Karpas-422 (cell line): ENCODE measurements at regions not wholly inside any gene's neighbourhood (a gene's known extent, or its start where the extent isn't known, plus 50 kb on each side); places are given as distances from the start of the nearest gene placed in this dataset.

ENCODE experiments used
- DNase-seq: peaks from one replicate; pipeline ENCODE4 v3.0.0-alpha.2; 2015
- H2AFZ ChIP-seq: fragments of 200-600 bp; sonication (generic); 2 replicates; pipeline ENCODE4 v1.6.1; 2014; ENCODE audit warnings: antibody characterized with exemption, low read length, mixed read lengths
- H3K27ac ChIP-seq: fragments of 200-600 bp; sonication (generic); 2 replicates; pipeline ENCODE4 v1.5.1; 2014; ENCODE audit warnings: mild to moderate bottlenecking, low read length, moderate library complexity
- H3K27me3 ChIP-seq: fragments of 200-600 bp; sonication (generic); 2 replicates; pipeline ENCODE4 v1.6.1; 2014; ENCODE audit warnings: low read length, mixed read lengths
- H3K36me3 ChIP-seq: fragments of 200-600 bp; sonication (generic); 2 replicates; pipeline ENCODE4 v1.6.1; 2014; ENCODE audit warnings: low read length, mixed read lengths; ENCODE audit not compliant: insufficient read depth
- H3K4me1 ChIP-seq: fragments of 200-600 bp; sonication (generic); 2 replicates; pipeline ENCODE4 v1.6.1; 2014; ENCODE audit warnings: mild to moderate bottlenecking, low read length, mixed read lengths
- H3K4me2 ChIP-seq: fragments of 200-600 bp; sonication (generic); 2 replicates; pipeline ENCODE4 v1.6.1; 2014; ENCODE audit warnings: low read length, low read depth, mild to moderate bottlenecking; ENCODE audit not compliant: poor library complexity, severe bottlenecking
- H3K4me3 ChIP-seq: fragments of 200-600 bp; sonication (generic); 2 replicates; pipeline ENCODE4 v1.5.1; 2014; ENCODE audit warnings: mild to moderate bottlenecking, antibody characterized with exemption, low read length, mixed read lengths
- H3K79me2 ChIP-seq: fragments of 200-600 bp; sonication (generic); 2 replicates; pipeline ENCODE4 v1.6.1; 2014; ENCODE audit warnings: mild to moderate bottlenecking, low read length, mixed read lengths
- H3K9ac ChIP-seq: fragments of 200-600 bp; sonication (generic); 2 replicates; pipeline ENCODE4 v1.6.0; 2014; ENCODE audit warnings: low read length
- H3K9me2 ChIP-seq: fragments of 200-600 bp; sonication (generic), shearing (Covaris generic); replicated peaks from 2 replicates; pipeline ENCODE4 v1.6.0; 2014; ENCODE audit warnings: mild to moderate bottlenecking, low read length, moderate library complexity; ENCODE audit not compliant: insufficient read depth
- H3K9me3 ChIP-seq: fragments of 300-700, 200-600 bp; sonication (generic); 2 replicates; pipeline ENCODE4 v1.6.1; 2014; ENCODE audit warnings: low read length, mixed read lengths
- H4K20me1 ChIP-seq: fragments of 200-600 bp; sonication (generic); 2 replicates; pipeline ENCODE4 v1.6.1; 2014; ENCODE audit warnings: mild to moderate bottlenecking, antibody characterized with exemption, low read length, low read depth; ENCODE audit not compliant: insufficient read depth

- H3K27me3 ChIP-seq = no peaks in the 10 kb centered on the region; the same call in 1 of the 2 replicates
- no peak overlapping the region for H2AFZ ChIP-seq
- H3K27ac ChIP-seq = no peak overlapping the region
- peaks cover 3% of the 10 kb centered on the region for H3K4me1 ChIP-seq
- no peak for DNase-seq
- H3K79me2 ChIP-seq = no peaks in the 10 kb centered on the region
- H4K20me1 ChIP-seq = no peaks in the 10 kb centered on the region
- no peaks in the 10 kb centered on the region for H3K36me3 ChIP-seq
- no peak overlapping the region for H3K4me2 ChIP-seq
- H3K9ac ChIP-seq = no peak overlapping the region
- no peak overlapping the region for H3K4me3 ChIP-seq
- peaks cover 5% of the 10 kb centered on the region; the same call in 1 of the 2 replicates for H3K9me3 ChIP-seq
- H3K9me2 ChIP-seq = no peaks in the 10 kb centered on the region; the same call in 1 of the 2 replicates
Measured at GRCh38 chr11:109798521-109798920, 294.7 kb upstream of the ZC3H12C start.

- DNase-seq = no peak
- Histone ChIP-seq H3K9me2 (no peaks in the 10 kb centered on the region; the same call in 1 of the 2 replicates), H3K4me1 (peaks cover 1% of the 10 kb centered on the region), H3K79me2 (no peaks in the 10 kb centered on the region), H3K4me2 (no peak overlapping the region), H4K20me1 (no peaks in the 10 kb centered on the region), H3K27me3 (no peaks in the 10 kb centered on the region; the same call in 1 of the 2 replicates), H3K9me3 (peaks cover 5% of the 10 kb centered on the region; the same call in 1 of the 2 replicates), H3K36me3 (no peaks in the 10 kb centered on the region), H2AFZ (no peak overlapping the region), H3K9ac (no peak overlapping the region), H3K27ac (no peak overlapping the region), H3K4me3 (no peak overlapping the region)
Measured at GRCh38 chr11:109799604-109800003, 293.6 kb upstream of the ZC3H12C start.

GRCh38 chr11:109804911-109805310 lies 288.3 kb upstream of the ZC3H12C start:
- Histone ChIP-seq H4K20me1 (no peaks in the 10 kb centered on the region), H3K4me1 (no peaks in the 10 kb centered on the region), H2AFZ (no peak overlapping the region), H3K9ac (no peak overlapping the region), H3K4me3 (no peak overlapping the region), H3K79me2 (no peaks in the 10 kb centered on the region), H3K4me2 (no peak overlapping the region), H3K9me3 (peaks cover 7% of the 10 kb centered on the region; the same call in 1 of the 2 replicates), H3K9me2 (no peaks in the 10 kb centered on the region; the same call in 1 of the 2 replicates), H3K27me3 (no peaks in the 10 kb centered on the region), H3K36me3 (no peaks in the 10 kb centered on the region), H3K27ac (no peak overlapping the region)
- DNase-seq = no peak

DNA sequence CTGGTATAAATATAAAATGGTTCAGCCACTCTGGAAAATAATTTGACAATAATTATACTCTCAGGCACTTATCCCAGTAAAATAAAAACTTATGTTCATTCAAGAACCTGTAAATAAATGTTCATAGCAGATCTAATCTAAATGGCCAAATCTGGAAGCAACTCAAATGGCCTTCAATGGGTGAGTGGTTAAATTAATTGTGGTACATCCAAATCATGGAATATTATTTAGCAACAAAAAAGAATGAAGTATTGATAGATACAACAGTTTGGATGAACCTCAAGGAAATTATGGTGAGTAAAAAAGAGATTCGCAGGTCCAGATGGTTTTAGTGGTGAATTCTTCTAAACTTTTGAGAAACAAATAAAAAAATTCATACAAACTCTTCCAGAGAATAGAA lies 287.0 kb upstream of the ZC3H12C start:
- H3K36me3 ChIP-seq = no peaks in the 10 kb centered on the region
- H4K20me1 ChIP-seq = no peaks in the 10 kb centered on the region
- H3K79me2 ChIP-seq = no peaks in the 10 kb centered on the region
- H2AFZ ChIP-seq = no peak overlapping the region
- H3K4me2 ChIP-seq = no peak overlapping the region
- no peak overlapping the region for H3K27ac ChIP-seq
- H3K9me2 ChIP-seq = no peaks in the 10 kb centered on the region; the same call in 1 of the 2 replicates
- no peaks in the 10 kb centered on the region for H3K4me1 ChIP-seq
- H3K9ac ChIP-seq = no peak overlapping the region
- H3K9me3 ChIP-seq = peaks cover 3% of the 10 kb centered on the region; the same call in 1 of the 2 replicates
- DNase-seq = no peak
- no peaks in the 10 kb centered on the region for H3K27me3 ChIP-seq
- no peak overlapping the region for H3K4me3 ChIP-seq

DNA sequence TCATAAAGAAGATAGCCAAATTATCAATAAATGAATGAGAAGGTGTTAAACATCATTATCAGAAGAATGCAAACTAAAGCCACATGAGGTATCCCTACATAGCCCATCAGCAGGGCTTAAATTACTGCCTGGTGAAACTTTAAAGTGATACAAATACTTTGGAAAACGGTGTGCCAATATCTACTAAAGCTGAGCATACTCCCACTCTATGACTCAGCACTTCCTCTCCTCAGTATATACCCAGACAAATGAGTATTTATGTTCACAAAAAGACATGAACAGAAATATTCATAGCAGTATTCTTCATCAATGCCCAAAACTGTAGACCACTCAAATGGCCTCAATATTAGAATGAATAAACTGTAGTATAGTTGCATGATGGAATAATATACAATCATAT lies 284.6 kb upstream of the ZC3H12C start:
- Histone ChIP-seq H3K9me3 (peaks cover 3% of the 10 kb centered on the region; the same call in 1 of the 2 replicates), H3K27ac (no peak overlapping the region), H2AFZ (no peak overlapping the region), H3K9me2 (no peaks in the 10 kb centered on the region; the same call in 1 of the 2 replicates), H3K79me2 (no peaks in the 10 kb centered on the region), H4K20me1 (no peaks in the 10 kb centered on the region), H3K4me1 (no peaks in the 10 kb centered on the region), H3K9ac (no peak overlapping the region), H3K4me3 (no peak overlapping the region), H3K4me2 (no peak overlapping the region), H3K27me3 (no peaks in the 10 kb centered on the region), H3K36me3 (no peaks in the 10 kb centered on the region)
- DNase-seq = no peak

- Histone ChIP-seq H3K4me2 (no peak overlapping the region), H3K27me3 (no peaks in the 10 kb centered on the region), H2AFZ (no peak overlapping the region), H3K9me3 (no peaks in the 10 kb centered on the region), H3K4me1 (no peaks in the 10 kb centered on the region), H3K79me2 (no peaks in the 10 kb centered on the region), H3K36me3 (no peaks in the 10 kb centered on the region), H3K27ac (no peak overlapping the region), H4K20me1 (no peaks in the 10 kb centered on the region), H3K9ac (no peak overlapping the region), H3K9me2 (no peaks in the 10 kb centered on the region), H3K4me3 (no peak overlapping the region)
- DNase-seq = no peak
Measured at GRCh38 chr11:109814824-109815223, 278.4 kb upstream of the ZC3H12C start.

GRCh38 chr11:109815500-109816150 lies 277.6 kb upstream of the ZC3H12C start:
- Histone ChIP-seq H2AFZ (no peak overlapping the region), H3K27me3 (no peaks in the 10 kb centered on the region), H4K20me1 (no peaks in the 10 kb centered on the region), H3K9me2 (no peaks in the 10 kb centered on the region), H3K4me2 (no peak overlapping the region), H3K36me3 (no peaks in the 10 kb centered on the region), H3K4me3 (no peak overlapping the region), H3K4me1 (no peaks in the 10 kb centered on the region), H3K79me2 (no peaks in the 10 kb centered on the region), H3K9me3 (no peaks in the 10 kb centered on the region), H3K27ac (no peak overlapping the region), H3K9ac (no peak overlapping the region)
- no peak for DNase-seq

DNA sequence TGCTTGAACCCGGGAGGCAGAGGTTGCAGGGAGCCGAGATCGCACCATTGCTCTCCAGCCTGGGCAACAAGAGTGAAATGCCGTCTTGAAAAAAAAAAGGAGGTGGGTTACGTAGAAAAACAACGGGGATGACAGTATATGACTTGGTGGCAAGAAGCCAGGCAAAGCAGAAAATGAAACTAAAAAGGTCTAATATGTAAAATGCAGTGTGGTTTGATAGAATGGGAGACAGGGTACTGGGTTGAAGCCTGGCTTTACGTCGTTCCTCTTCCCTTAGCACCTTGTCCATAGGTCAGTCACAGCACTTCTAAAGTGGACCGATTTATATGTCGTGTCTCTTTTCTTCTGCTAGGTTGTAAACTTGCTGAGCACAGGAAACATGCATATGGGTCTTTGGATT lies 274.9 kb upstream of the ZC3H12C start:
- H3K4me2 ChIP-seq = no peak overlapping the region
- no peak for DNase-seq
- no peaks in the 10 kb centered on the region for H3K4me1 ChIP-seq

More for the DNA sequence above, 274.9 kb upstream of the ZC3H12C start:
- no peaks in the 10 kb centered on the region for H3K36me3 ChIP-seq
- H3K9me3 ChIP-seq = no peaks in the 10 kb centered on the region
- peaks cover 3% of the 10 kb centered on the region; the same call in 1 of the 2 replicates for H3K27me3 ChIP-seq
- H4K20me1 ChIP-seq = no peaks in the 10 kb centered on the region
- H3K27ac ChIP-seq = no peak overlapping the region
- no peak overlapping the region for H3K4me3 ChIP-seq
- no peak overlapping the region for H3K9ac ChIP-seq
- H3K79me2 ChIP-seq = no peaks in the 10 kb centered on the region
- H2AFZ ChIP-seq = no peak overlapping the region
- no peaks in the 10 kb centered on the region for H3K9me2 ChIP-seq
